ENCODE measurements at regions not wholly inside any gene's neighbourhood (a gene's known extent, or its start where the extent isn't known, plus 50 kb on each side); places are given as distances from the start of the nearest gene placed in this dataset.

- no peak for DNase-seq (ENCODE audit: low read depth in 2 of 2)
- no peak for TF ChIP-seq CTCF (IDR thresholded peaks at IDR 0.05; ENCODE audit: low read depth, low read length)
- no peak overlapping the region for H3K4me3 ChIP-seq (replicated peaks in 1 of 2; ENCODE audit: low read depth in 2 of 2, low read length in 2 of 2)
Measured at GRCh38 chr15:78695046-78695671, 54.1 kb upstream of the CHRNB4 start.

- H3K4me3 ChIP-seq (replicated peaks in 1 of 2; ENCODE audit: low read depth in 2 of 2, low read length in 2 of 2) = no peak overlapping the region
- DNase-seq (ENCODE audit: low read depth in 2 of 2) = no peak
- no peak for TF ChIP-seq CTCF (IDR thresholded peaks at IDR 0.05; ENCODE audit: low read depth, low read length)
Measured at GRCh38 chr15:78691851-78692421, 50.9 kb upstream of the CHRNB4 start.

- no peak overlapping the region for H3K4me3 ChIP-seq (replicated peaks in 1 of 2; ENCODE audit: low read depth in 2 of 2, low read length in 2 of 2)
- peak in 1 of 2 donors; percentile 13 for DNase-seq (ENCODE audit: low read depth in 2 of 2)
- no peak for TF ChIP-seq CTCF (IDR thresholded peaks at IDR 0.05; ENCODE audit: low read depth, low read length)
Measured at GRCh38 chr15:78691167-78691850, 50.3 kb upstream of the CHRNB4 start.

All from cardiac fibroblast (primary cell).